Cerebellar cortex (tissue), 1 donor: ENCODE measurements at regions not wholly inside any gene's neighbourhood (a gene's known extent, or its start where the extent isn't known, plus 50 kb on each side); places are given as distances from the start of the nearest gene placed in this dataset.
"Not testable (repeated sequence)": the region's sequence is repeated elsewhere in the genome, so short reads cannot be mapped to it uniquely, and the experiment has no call there.

Experiments used
- DNase-seq: peaks from one replicate; pipeline ENCODE4 v3.0.0-alpha.2; 2015; ENCODE audit warnings: low spot score

GRCh38 chr20:51123887-51124286 is 101.0 kb upstream of the KCNG1 start:
- not testable (repeated sequence) for DNase-seq

GRCh38 chr20:51122931-51123658 is 100.2 kb upstream of the KCNG1 start:
- no peak for DNase-seq

- DNase-seq: peak; percentile 54
Observed at GRCh38 chr20:51121901-51122412, 99.0 kb upstream of the KCNG1 start.

- DNase-seq: peak; percentile 74
Observed at GRCh38 chr20:51121272-51121671, 98.4 kb upstream of the KCNG1 start.

- no peak for DNase-seq
Observed at GRCh38 chr20:51120868-51121267, 98.0 kb upstream of the KCNG1 start.

- DNase-seq: no peak
Observed at GRCh38 chr20:51120438-51120837, 97.5 kb upstream of the KCNG1 start.

GRCh38 chr20:51119914-51120313 is 97.0 kb upstream of the KCNG1 start:
- DNase-seq: no peak

- DNase-seq: no peak
Observed at GRCh38 chr20:51118985-51119527, 96.1 kb upstream of the KCNG1 start.

- no peak for DNase-seq
Observed at GRCh38 chr20:51118216-51118615, 95.3 kb upstream of the KCNG1 start.

GRCh38 chr20:51116765-51117686 is 94.1 kb upstream of the KCNG1 start:
- no peak for DNase-seq

- no peak for DNase-seq
Observed at GRCh38 chr20:51111290-51111689, 88.4 kb upstream of the KCNG1 start.

- no peak for DNase-seq
Observed at GRCh38 chr20:51108638-51109363, 85.9 kb upstream of the KCNG1 start.

GRCh38 chr20:51106011-51106410 is 83.1 kb upstream of the KCNG1 start:
- DNase-seq: no peak

GRCh38 chr20:51104960-51105920 is 82.3 kb upstream of the KCNG1 start:
- no peak for DNase-seq

- DNase-seq: no peak
Observed at GRCh38 chr20:51100617-51101016, 77.7 kb upstream of the KCNG1 start.

- no peak for DNase-seq
Observed at GRCh38 chr20:51098284-51098810, 75.4 kb upstream of the KCNG1 start.

GRCh38 chr20:51097351-51098120 is 74.6 kb upstream of the KCNG1 start:
- DNase-seq: no peak

GRCh38 chr20:51096582-51097267 is 73.8 kb upstream of the KCNG1 start:
- DNase-seq: no peak
